H1 (cell line): ENCODE measurements at regions not wholly inside any gene's neighbourhood (a gene's known extent, or its start where the extent isn't known, plus 50 kb on each side); places are given as distances from the start of the nearest gene placed in this dataset.

Experiments
- CTCF ChIA-PET: fragments of 300-600 bp; sonication (Branson Sonifier 250); formaldehyde crosslinking; loops from one replicate; lab custom pipeline; 2021; ENCODE audit not compliant: partially characterized antibody; lab: Charles Lee
- POLR2A ChIA-PET: fragments of 300-600 bp; sonication (Branson Sonifier 250); formaldehyde crosslinking; loops from one replicate; lab custom pipeline; 2021; ENCODE audit warnings: inconsistent platforms; ENCODE audit not compliant: partially characterized antibody; lab: Charles Lee
- DNase-seq, 2 experiments: peaks; one replicate each; pipeline versions ENCODE4 v3.0.0 to v3.0.0-alpha.2; 2010 to 2022; ENCODE audit warnings: low spot score in 2 of 2, low read depth in 1 of 2, mixed read lengths in 1 of 2
- FAIRE-seq: peaks from 2 replicates; lab custom pipeline; 2011; peaks lifted over from hg19 to GRCh38; lab: Jason Lieb, UNC
- H2AFZ ChIP-seq: 2 replicates; pipeline ENCODE4 v1.8.1; 2012; ENCODE audit warnings: low read length, inconsistent platforms
- H2AK5ac ChIP-seq: 2 replicates; pipeline ENCODE4 v1.6.1; 2013; ENCODE audit warnings: low read depth, low read length
- H2BK120ac ChIP-seq: replicated peaks from 2 replicates; pipeline ENCODE3; 2013; ENCODE audit warnings: low read depth, low read length, inconsistent platforms
- H2BK12ac ChIP-seq: 2 replicates; pipeline ENCODE4 v1.6.1; 2013; ENCODE audit warnings: low read depth, low read length
- H2BK15ac ChIP-seq: 2 replicates; pipeline ENCODE4 v1.6.1; 2013; ENCODE audit warnings: low read length
- H2BK20ac ChIP-seq: 2 replicates; pipeline ENCODE4 v1.6.1; 2013; ENCODE audit warnings: low read length
- H2BK5ac ChIP-seq: 2 replicates; pipeline ENCODE4 v1.6.1; 2013; ENCODE audit warnings: low read depth, low read length
- H3K14ac ChIP-seq: 2 replicates; pipeline ENCODE4 v1.6.1; 2013; ENCODE audit warnings: inconsistent platforms; ENCODE audit not compliant: insufficient read length
- H3K18ac ChIP-seq: 2 replicates; pipeline ENCODE4 v1.6.1; 2013; ENCODE audit warnings: low read length; ENCODE audit errors: extremely low read depth
- H3K23ac ChIP-seq: 2 replicates; pipeline ENCODE4 v1.6.1; 2013; ENCODE audit warnings: inconsistent platforms; ENCODE audit not compliant: insufficient read length
- H3K23me2 ChIP-seq: 2 replicates; pipeline ENCODE4 v1.6.1; 2013; ENCODE audit warnings: low read depth, low read length
- H3K27ac ChIP-seq: 2 replicates; pipeline ENCODE4 v1.6.1; 2011; ENCODE audit warnings: low read depth, low read length, inconsistent platforms
- H3K27me3 ChIP-seq, 4 experiments: replicated peaks in 1 of 4; 1 replicate in 1 of 4; 2 replicates in 3 of 4; pipeline versions ENCODE4 v1.6.1 to v1.8.1; 2011 to 2013; ENCODE audit warnings: low read length in 3 of 4, mild to moderate bottlenecking in 3 of 4, inconsistent platforms in 2 of 4, mixed read lengths in 2 of 4, moderate library complexity in 1 of 4; ENCODE audit not compliant: control insufficient read depth in 3 of 4, insufficient read depth in 3 of 4; ENCODE audit errors: extremely low read depth in 1 of 4
- H3K36me3 ChIP-seq, 4 experiments: 2 replicates each; pipeline versions ENCODE4 v1.6.1 to v1.8.1; 2011 to 2013; ENCODE audit warnings: mild to moderate bottlenecking in 4 of 4, low read length in 3 of 4, moderate library complexity in 2 of 4, control low read depth in 1 of 4, inconsistent platforms in 1 of 4; ENCODE audit not compliant: insufficient read depth in 4 of 4, control insufficient read depth in 2 of 4
- H3K4ac ChIP-seq: replicated peaks from 2 replicates; pipeline ENCODE3; 2013; ENCODE audit warnings: low read length, low read depth, mixed read lengths, inconsistent platforms; ENCODE audit not compliant: insufficient read length
- H3K4me1 ChIP-seq, 4 experiments: replicated peaks in 1 of 4; 1 replicate in 1 of 4; 2 replicates in 3 of 4; pipeline versions ENCODE4 v1.6.1 to v1.8.1; 2011 to 2013; ENCODE audit warnings: low read length in 3 of 4, inconsistent platforms in 2 of 4, mixed read lengths in 1 of 4; ENCODE audit not compliant: insufficient read depth in 4 of 4, control insufficient read depth in 3 of 4
- H3K4me2 ChIP-seq, 2 experiments: 2 replicates each; pipeline versions ENCODE4 v1.6.1 to v1.8.1; 2011 to 2013; ENCODE audit warnings: low read depth in 2 of 2, low read length in 2 of 2, control low read depth in 1 of 2, inconsistent platforms in 1 of 2, mild to moderate bottlenecking in 1 of 2; ENCODE audit not compliant: insufficient read depth in 1 of 2
- H3K4me3 ChIP-seq, 4 experiments: fragments of 200-600, 300-600 bp in 1 of 4; sonication (generic), shearing (Covaris generic), sonication (Bioruptor Twin) in 1 of 4; 2 replicates each; pipeline versions ENCODE4 v1.5.1 to v1.8.1; 2011 to 2016; ENCODE audit warnings: low read length in 4 of 4, low read depth in 3 of 4, control low read depth in 2 of 4, inconsistent platforms in 2 of 4, mild to moderate bottlenecking in 2 of 4, mixed read lengths in 1 of 4, moderate library complexity in 1 of 4; ENCODE audit not compliant: insufficient read depth in 2 of 4; ENCODE audit errors: extremely low read depth in 1 of 4
- H3K56ac ChIP-seq: replicated peaks from 2 replicates; pipeline ENCODE3; 2013; ENCODE audit warnings: low read depth, mild to moderate bottlenecking, mixed read lengths, low read length, inconsistent platforms; ENCODE audit not compliant: insufficient read length
- H3K79me1 ChIP-seq: 2 replicates; pipeline ENCODE4 v1.6.1; 2013; ENCODE audit warnings: low read depth, low read length, control low read depth
- H3K79me2 ChIP-seq, 2 experiments: 2 replicates each; pipeline versions ENCODE4 v1.6.1 to v1.8.1; 2012 to 2013; ENCODE audit warnings: low read length in 2 of 2, mild to moderate bottlenecking in 2 of 2, inconsistent platforms in 1 of 2; ENCODE audit not compliant: insufficient read depth in 2 of 2, control insufficient read depth in 1 of 2
- H3K9ac ChIP-seq, 4 experiments: replicated peaks in 1 of 4; 1 replicate in 1 of 4; 2 replicates in 3 of 4; pipeline versions ENCODE4 v1.6.1 to v1.8.1; 2011 to 2013; ENCODE audit warnings: low read depth in 3 of 4, low read length in 3 of 4, control low read depth in 2 of 4, mild to moderate bottlenecking in 2 of 4, moderate library complexity in 2 of 4, inconsistent platforms in 1 of 4; ENCODE audit errors: extremely low read depth in 1 of 4
- H3K9me3 ChIP-seq, 2 experiments: 2 replicates each; pipeline versions ENCODE4 v1.6.1 to v1.8.1; 2012 to 2013; ENCODE audit warnings: mild to moderate bottlenecking in 2 of 2, moderate library complexity in 2 of 2, control low read depth in 1 of 2, inconsistent platforms in 1 of 2, low read depth in 1 of 2, low read length in 1 of 2, mixed read lengths in 1 of 2; ENCODE audit not compliant: insufficient read depth in 2 of 2
- H4K20me1 ChIP-seq, 2 experiments: replicated peaks in 1 of 2; 2 replicates each; pipeline versions ENCODE3 to v1.8.1; 2011 to 2013; ENCODE audit warnings: inconsistent platforms in 2 of 2, low read length in 2 of 2, mild to moderate bottlenecking in 1 of 2; ENCODE audit not compliant: insufficient read depth in 2 of 2, control insufficient read depth in 1 of 2
- H4K5ac ChIP-seq: 2 replicates; pipeline ENCODE4 v1.6.1; 2013; ENCODE audit warnings: low read length, low read depth, mixed read lengths, inconsistent platforms; ENCODE audit not compliant: insufficient read length
- H4K8ac ChIP-seq: 2 replicates; pipeline ENCODE4 v1.8.0; 2013; ENCODE audit warnings: mild to moderate bottlenecking, moderate library complexity, low read length, inconsistent platforms; ENCODE audit not compliant: insufficient read depth; ENCODE audit errors: extremely low read depth
- H4K91ac ChIP-seq: replicated peaks from 2 replicates; pipeline ENCODE3; 2013; ENCODE audit warnings: low read length, mixed read lengths, inconsistent platforms; ENCODE audit not compliant: insufficient read length
- CHD2 ChIP-seq: IDR thresholded peaks from 2 replicates; pipeline ENCODE4 v1.6.1; 2012; ENCODE audit warnings: low read length, improper control_type of control experiment
- KDM5A ChIP-seq: fragments of 200-600 bp; IDR thresholded peaks from 2 replicates; pipeline ENCODE4 v1.7.1; 2012; ENCODE audit warnings: mild to moderate bottlenecking, low read length, inconsistent platforms, mixed read lengths
- POU5F1 ChIP-seq: IDR thresholded peaks from 2 replicates; pipeline ENCODE4 v1.6.1; 2011; ENCODE audit warnings: low read depth, mild to moderate bottlenecking, low read length, moderate library complexity
- RAD21 ChIP-seq, 2 experiments: IDR thresholded peaks in 1 of 2; conservative IDR thresholded peaks in 1 of 2; 2 replicates each; pipeline ENCODE4 v1.6.1; 2011; ENCODE audit warnings: low read depth in 2 of 2, low read length in 2 of 2, improper control_type of control experiment in 1 of 2, inconsistent platforms in 1 of 2, mild to moderate bottlenecking in 1 of 2, moderate library complexity in 1 of 2
- SP4 ChIP-seq: IDR thresholded peaks from 2 replicates; pipeline ENCODE4 v1.6.1; 2012; ENCODE audit warnings: low read length, inconsistent platforms
- TBP ChIP-seq: IDR thresholded peaks from 2 replicates; pipeline ENCODE4 v1.6.1; 2011; ENCODE audit warnings: low read depth, low read length, improper control_type of control experiment
- TF ChIP-seq, protein P1 (sequence below): IDR thresholded peaks from 2 replicates; pipeline ENCODE4 v1.6.1; 2011; ENCODE audit warnings: low read length, improper control_type of control experiment

- H3K4me1 ChIP-seq: no peaks in the 10 kb centered on the region
- no peaks in the 10 kb centered on the region for H3K36me3 ChIP-seq
- H4K20me1 ChIP-seq: no peaks in the 10 kb centered on the region
- H2BK12ac ChIP-seq: no peak overlapping the region
- no peak overlapping the region for H3K4me3 ChIP-seq
- FAIRE-seq: no peak
- H2AFZ ChIP-seq: no peak overlapping the region
- H3K18ac ChIP-seq: no peak overlapping the region
- no peak overlapping the region for H3K4me2 ChIP-seq
- ChIA-PET CTCF (interaction anchor here (1.0 to 3.3 kb wide), 3 partner anchors 14 to 50 kb away, joined by 3 to 16 read pairs (median 3); no protein-coding TSS in a partner anchor), POLR2A (no interaction called here)
- no peak overlapping the region for H3K9ac ChIP-seq
- no peak overlapping the region for H3K56ac ChIP-seq
- H3K4ac ChIP-seq: no peak overlapping the region
- H3K27ac ChIP-seq: no peak overlapping the region
- H3K9me3 ChIP-seq: no peaks in the 10 kb centered on the region
- DNase-seq: no peak
- no peak overlapping the region for H3K23ac ChIP-seq
- no peak overlapping the region for H4K8ac ChIP-seq
- no peak overlapping the region for H3K14ac ChIP-seq
- no peak overlapping the region for H4K91ac ChIP-seq
- no peaks in the 10 kb centered on the region for H3K27me3 ChIP-seq
- H3K79me1 ChIP-seq: no peaks in the 10 kb centered on the region
- no peak overlapping the region for H2BK120ac ChIP-seq
- no peaks in the 10 kb centered on the region for H3K23me2 ChIP-seq
- no peak overlapping the region for H2BK20ac ChIP-seq
- H2AK5ac ChIP-seq: no peak overlapping the region
- H4K5ac ChIP-seq: no peak overlapping the region
- H2BK5ac ChIP-seq: no peak overlapping the region
- no peak overlapping the region for H2BK15ac ChIP-seq
- no peaks in the 10 kb centered on the region for H3K79me2 ChIP-seq
- TF ChIP-seq RAD21 (IDR thresholded peaks at IDR 0.05 in 1 of 2, conservative IDR thresholded peaks at IDR 0.05 in 1 of 2; ENCODE audit: low read depth in 2 of 2, low read length in 2 of 2) (peak; percentile 19 to 35; a peak in 3 of 4 replicates), TBP (no peak), SP4 (no peak), KDM5A (no peak), CHD2 (no peak), POU5F1 (no peak)
- TF ChIP-seq, protein P1, sequence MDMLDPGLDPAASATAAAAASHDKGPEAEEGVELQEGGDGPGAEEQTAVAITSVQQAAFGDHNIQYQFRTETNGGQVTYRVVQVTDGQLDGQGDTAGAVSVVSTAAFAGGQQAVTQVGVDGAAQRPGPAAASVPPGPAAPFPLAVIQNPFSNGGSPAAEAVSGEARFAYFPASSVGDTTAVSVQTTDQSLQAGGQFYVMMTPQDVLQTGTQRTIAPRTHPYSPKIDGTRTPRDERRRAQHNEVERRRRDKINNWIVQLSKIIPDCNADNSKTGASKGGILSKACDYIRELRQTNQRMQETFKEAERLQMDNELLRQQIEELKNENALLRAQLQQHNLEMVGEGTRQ: no peak
Measured at GRCh38 chr2:196404276-196404675, 232.9 kb upstream of the STK17B start.
